ENCODE measurements at regions not wholly inside any gene's neighbourhood (a gene's known extent, or its start where the extent isn't known, plus 50 kb on each side); places are given as distances from the start of the nearest gene placed in this dataset.

DNA sequence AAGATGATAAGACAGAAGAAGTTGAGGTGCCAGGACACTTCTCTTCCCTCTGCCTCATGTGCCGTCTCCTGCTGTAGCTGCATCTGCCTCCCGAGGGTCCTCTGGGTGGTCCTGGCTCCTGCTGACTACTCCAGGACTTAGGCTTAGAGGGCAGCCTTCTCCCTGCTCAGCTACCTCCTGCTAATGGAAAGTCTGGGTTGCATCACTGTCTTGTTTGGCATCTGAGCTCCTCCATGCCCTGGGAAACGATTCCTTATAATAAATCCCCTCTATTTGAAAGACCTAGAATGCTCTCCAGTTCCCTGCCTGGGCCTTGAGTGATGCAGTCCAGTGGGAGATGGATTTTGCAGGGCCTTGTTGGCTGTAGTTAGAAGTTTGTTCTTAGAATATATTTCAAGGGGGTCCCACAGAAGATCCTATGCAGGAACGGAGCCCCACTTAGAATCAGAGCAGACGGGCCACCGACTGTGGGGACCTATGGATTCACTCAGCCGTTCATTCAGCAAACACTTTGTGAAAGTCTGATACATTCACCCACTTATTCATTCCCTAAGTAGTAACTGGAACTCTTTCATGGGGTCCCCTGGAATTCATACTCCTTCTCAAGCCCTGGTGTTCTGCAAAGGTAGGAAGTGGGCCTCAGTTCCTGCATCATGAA is 269.8 kb upstream of the HDAC4 start (continued):
- TF ChIP-seq, protein P1, sequence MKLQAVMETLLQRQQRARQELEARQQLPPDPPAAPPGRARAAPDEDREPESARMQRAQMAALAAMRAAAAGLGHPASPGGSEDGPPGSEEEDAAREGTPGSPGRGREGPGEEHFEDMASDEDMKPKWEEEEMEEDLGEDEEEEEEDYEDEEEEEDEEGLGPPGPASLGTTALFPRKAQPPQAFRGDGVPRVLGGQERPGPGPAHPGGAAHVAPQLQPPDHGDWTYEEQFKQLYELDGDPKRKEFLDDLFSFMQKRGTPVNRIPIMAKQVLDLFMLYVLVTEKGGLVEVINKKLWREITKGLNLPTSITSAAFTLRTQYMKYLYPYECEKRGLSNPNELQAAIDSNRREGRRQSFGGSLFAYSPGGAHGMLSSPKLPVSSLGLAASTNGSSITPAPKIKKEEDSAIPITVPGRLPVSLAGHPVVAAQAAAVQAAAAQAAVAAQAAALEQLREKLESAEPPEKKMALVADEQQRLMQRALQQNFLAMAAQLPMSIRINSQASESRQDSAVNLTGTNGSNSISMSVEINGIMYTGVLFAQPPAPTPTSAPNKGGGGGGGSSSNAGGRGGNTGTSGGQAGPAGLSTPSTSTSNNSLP (IDR thresholded peaks at IDR 0.05; ENCODE audit: borderline replicate concordance, low read depth, low read length), result no peak
- TF ChIP-seq HNRNPK (IDR thresholded peaks at IDR 0.05; ENCODE audit: low read depth, low read length, poor library complexity, severe bottlenecking), result no peak

DNA sequence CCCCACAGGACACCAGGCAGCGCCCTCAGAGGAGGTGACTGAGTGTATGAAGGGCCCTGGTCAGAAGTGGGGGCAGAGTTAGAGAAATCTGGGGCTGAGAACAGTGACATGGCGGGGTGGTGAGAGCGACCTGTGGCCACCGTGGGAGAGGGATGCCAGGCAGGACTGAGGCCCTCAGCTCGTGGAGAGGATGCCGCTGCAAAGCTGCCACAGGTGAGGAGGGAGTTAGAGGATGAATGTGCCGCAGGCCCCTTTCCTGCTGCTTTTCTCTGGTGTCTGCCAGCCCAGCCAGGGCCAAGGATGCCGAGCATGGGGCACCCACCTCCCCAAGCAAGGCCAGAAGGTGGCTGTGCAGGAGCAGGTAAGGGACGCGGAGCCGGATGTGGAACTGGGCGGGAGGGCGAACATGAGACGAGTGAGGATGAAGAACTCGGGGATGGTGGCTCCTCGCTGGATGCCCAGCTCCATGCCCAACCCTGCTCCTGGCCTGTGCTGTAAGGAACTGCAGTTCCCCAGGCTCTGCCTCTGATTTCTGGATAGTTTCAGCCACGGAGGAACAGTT is 269.2 kb upstream of the HDAC4 start:
- H3K36me3 ChIP-seq (ENCODE audit: control insufficient read depth, insufficient read depth, low read length), result no peaks in the 10 kb centered on the region
- no peak overlapping the region for H3K4me3 ChIP-seq
- TF ChIP-seq ZNF507 (tag; conservative IDR thresholded peaks at IDR 0.05) (no peak), TSC22D4 (tag; IDR thresholded peaks at IDR 0.05) (no peak), HDAC2 (IDR thresholded peaks at IDR 0.05) (no peak), ZFX (CRISPR knock-in tag; IDR thresholded peaks at IDR 0.05) (no peak), MEIS2 (IDR thresholded peaks at IDR 0.05; ENCODE audit: partially characterized antibody) (no peak), ZNF583 (CRISPR knock-in tag; IDR thresholded peaks at IDR 0.05) (no peak), SIX5 (IDR thresholded peaks at IDR 0.05; ENCODE audit: borderline replicate concordance in 1 of 2, insufficient read depth in 1 of 2, low read depth in 1 of 2, low read length in 2 of 2) (no peak), TCFL5 (CRISPR knock-in tag; conservative IDR thresholded peaks at IDR 0.05) (no peak), HCFC1 (IDR thresholded peaks at IDR 0.05; ENCODE audit: low read depth, low read length) (no peak), KLF6 (CRISPR knock-in tag; IDR thresholded peaks at IDR 0.05; ENCODE audit: borderline replicate concordance) (no peak), CHD1 (IDR thresholded peaks at IDR 0.05; ENCODE audit: low read length) (no peak)
- no TSS peak for BruUV-seq (replicated peaks)
- H3K27ac ChIP-seq (ENCODE audit: extremely low read depth, low read depth, low read length), result no peak overlapping the region
- peaks cover 0 to 47% of the 10 kb centered on the region in 2 experiments; a peak in 3 of 5 replicates for H3K27me3 ChIP-seq (ENCODE audit: control insufficient read depth in 2 of 2, insufficient read depth in 2 of 2, low read length in 2 of 2)
- no peaks in the 10 kb centered on the region for H3K9me1 ChIP-seq (ENCODE audit: control insufficient read depth, insufficient read depth, low read length)
- H3K9ac ChIP-seq (ENCODE audit: insufficient read depth in 1 of 2, low read depth in 2 of 2, low read length in 2 of 2), result no peak overlapping the region
- WGBS (ENCODE audit: insufficient coverage, low coverage, missing lambda C conversion rate), result 0% methylated on average over 14 of the region's 17 CpGs
- no peak overlapping the region for H2AFZ ChIP-seq (ENCODE audit: low read depth, low read length)
- DNase-seq (ENCODE audit: extremely low read depth in 1 of 4, low spot score in 3 of 4) (no peak), FAIRE-seq (no peak), ATAC-seq (no peak)
- no peaks in the 10 kb centered on the region for H3K79me2 ChIP-seq (ENCODE audit: control insufficient read depth, insufficient read depth, low read length)
- in situ Hi-C loops (cut with MboI), result no loop called here
- H3K4me2 ChIP-seq (ENCODE audit: insufficient read depth, low read length), result no peak overlapping the region
- no peaks in the 10 kb centered on the region for H3K9me3 ChIP-seq (replicated peaks; ENCODE audit: control insufficient read depth, insufficient read depth, low read depth, low read length)
- ChIA-PET POLR2A (no interaction called here), CTCF (ENCODE audit: low intra/inter-chr PET ratio) (no interaction called here)
- H4K20me1 ChIP-seq (replicated peaks; ENCODE audit: control insufficient read depth, insufficient read depth, low read length), result no peaks in the 10 kb centered on the region
- intact Hi-C loops (cut with micrococcal nuclease), result no loop called here
- H3K4me1 ChIP-seq (replicated peaks in 1 of 2; ENCODE audit: control insufficient read depth in 2 of 2, insufficient read depth in 2 of 2, low read length in 2 of 2), result no peaks in the 10 kb centered on the region
